GM12865 (cell line): ENCODE measurements at regions not wholly inside any gene's neighbourhood (a gene's known extent, or its start where the extent isn't known, plus 50 kb on each side); places are given as distances from the start of the nearest gene placed in this dataset.

Source experiments
- DNase-seq: peaks from one replicate; pipeline ENCODE4 v3.0.0; 2010; ENCODE audit warnings: low read depth
- H3K4me3 ChIP-seq: 2 replicates; pipeline ENCODE4 v1.5.1; 2011; ENCODE audit warnings: mild to moderate bottlenecking, low read depth, low read length, control low read depth
- TF ChIP-seq, protein P1 (sequence below): IDR thresholded peaks from 2 replicates; pipeline ENCODE4 v1.5.1; 2011; ENCODE audit warnings: low read length, control low read depth, low read depth, inconsistent platforms; ENCODE audit not compliant: insufficient read depth; ENCODE audit errors: missing control alignments

DNA sequence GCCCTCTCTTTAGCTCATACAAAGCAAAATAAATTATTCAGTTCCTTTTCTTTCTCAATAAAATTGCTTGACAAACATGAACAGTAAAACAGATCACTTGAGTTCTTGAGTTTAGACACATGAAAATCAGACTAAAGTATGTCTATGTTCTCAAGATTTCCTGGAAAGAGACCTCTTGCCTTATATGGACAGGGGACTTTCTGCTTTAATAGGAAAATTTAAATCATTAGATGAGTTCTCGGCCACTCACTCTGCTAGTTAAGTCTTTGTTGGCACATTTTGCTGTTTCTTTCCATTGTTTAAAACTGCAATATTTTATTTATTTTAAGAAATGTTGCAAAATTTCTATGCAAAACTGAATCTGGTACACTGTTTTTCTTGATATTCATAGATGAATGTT lies 207.8 kb downstream of the RND3 start:
- DNase-seq, result no peak
- H3K4me3 ChIP-seq, result no peak overlapping the region
- TF ChIP-seq, protein P1, sequence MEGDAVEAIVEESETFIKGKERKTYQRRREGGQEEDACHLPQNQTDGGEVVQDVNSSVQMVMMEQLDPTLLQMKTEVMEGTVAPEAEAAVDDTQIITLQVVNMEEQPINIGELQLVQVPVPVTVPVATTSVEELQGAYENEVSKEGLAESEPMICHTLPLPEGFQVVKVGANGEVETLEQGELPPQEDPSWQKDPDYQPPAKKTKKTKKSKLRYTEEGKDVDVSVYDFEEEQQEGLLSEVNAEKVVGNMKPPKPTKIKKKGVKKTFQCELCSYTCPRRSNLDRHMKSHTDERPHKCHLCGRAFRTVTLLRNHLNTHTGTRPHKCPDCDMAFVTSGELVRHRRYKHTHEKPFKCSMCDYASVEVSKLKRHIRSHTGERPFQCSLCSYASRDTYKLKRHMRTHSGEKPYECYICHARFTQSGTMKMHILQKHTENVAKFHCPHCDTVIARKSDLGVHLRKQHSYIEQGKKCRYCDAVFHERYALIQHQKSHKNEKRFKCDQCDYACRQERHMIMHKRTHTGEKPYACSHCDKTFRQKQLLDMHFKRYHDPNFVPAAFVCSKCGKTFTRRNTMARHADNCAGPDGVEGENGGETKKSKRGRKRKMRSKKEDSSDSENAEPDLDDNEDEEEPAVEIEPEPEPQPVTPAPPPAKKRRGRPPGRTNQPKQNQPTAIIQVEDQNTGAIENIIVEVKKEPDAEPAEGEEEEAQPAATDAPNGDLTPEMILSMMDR, result no peak

GRCh38 chr2:150276737-150277136 lies 210.7 kb downstream of the RND3 start:
- DNase-seq, result no peak
- H3K4me3 ChIP-seq, result no peak overlapping the region
- TF ChIP-seq, protein P1, result no peak

GRCh38 chr2:150274108-150274507 lies 213.4 kb downstream of the RND3 start:
- H3K4me3 ChIP-seq, result no peak overlapping the region
- no peak for DNase-seq
- TF ChIP-seq, protein P1, result no peak

DNA sequence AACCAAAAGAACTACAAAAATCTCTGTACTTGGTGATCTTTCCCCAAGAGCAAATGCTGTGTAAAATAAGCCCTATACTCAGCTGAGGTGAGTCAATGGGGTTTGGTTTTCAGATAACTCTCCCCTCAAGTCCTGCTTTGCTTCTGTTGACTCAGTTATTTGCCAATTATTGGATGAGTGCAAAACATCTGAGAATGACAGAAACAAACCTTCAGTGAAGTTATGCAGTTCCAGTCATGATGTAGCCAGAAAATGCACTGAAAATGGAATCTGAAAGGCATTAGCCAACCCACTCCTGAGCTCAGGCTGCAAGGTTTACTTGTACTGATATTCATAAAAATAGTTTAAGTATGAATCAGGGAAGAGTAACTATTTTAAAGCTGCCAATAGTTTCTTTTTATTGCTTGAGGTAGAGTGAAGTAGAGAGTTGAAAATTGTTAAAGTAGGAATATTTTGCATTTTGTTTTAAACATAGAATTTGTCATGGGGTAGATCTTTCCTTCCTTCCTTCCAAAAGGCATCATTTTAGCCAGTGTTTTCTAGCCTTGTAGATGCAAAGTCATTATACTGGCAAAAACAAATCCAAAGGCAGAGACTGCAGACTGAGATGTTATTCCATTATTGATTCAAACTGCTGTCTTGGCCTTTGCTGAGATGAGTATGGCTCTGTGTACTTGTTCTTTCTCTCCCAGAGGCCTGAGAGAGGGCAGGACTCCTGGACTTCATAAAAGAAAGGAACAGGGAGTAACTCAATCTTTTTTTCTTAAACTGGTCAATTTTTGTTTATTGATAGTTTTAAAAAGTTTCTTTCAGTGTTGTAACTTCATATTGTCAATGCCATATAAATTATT lies 215.3 kb downstream of the RND3 start:
- DNase-seq, result no peak
- TF ChIP-seq, protein P1, result no peak
- H3K4me3 ChIP-seq, result no peak overlapping the region

DNA sequence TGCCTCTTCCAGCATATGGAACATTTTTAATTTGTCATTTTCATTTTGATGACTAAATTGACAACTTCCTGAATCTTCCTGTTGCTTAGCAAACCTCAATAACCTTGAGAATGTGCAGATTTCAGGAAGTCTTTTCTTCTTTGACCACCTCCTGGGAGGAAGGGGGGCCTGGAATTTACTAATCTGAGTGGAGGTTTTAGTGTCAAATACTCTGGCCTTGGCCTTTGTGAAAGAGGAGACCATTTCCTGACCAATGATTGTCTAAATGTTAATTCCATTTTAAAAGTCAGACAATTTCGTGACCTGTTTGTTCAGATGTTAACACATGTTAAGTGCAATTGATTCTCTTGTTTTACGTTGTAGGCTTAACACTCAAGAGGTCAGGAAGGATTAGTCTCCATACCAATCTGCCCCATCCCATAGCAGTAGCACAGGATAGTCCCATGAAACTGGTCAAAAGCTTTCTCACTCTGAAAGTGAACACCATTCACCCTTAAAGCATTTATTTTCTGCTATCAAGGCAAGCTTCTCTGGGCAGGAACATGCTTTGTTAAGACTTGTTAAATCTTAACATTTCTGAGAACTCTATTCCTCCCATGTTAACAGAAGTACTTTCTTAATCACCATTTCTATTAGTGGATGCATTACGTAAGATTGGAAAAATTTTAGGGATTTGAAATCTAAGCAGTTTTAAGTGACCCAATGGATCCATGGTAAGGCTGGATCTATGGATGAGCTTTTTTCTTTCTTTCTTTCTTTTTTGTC lies 219.6 kb downstream of the RND3 start:
- no peak overlapping the region for H3K4me3 ChIP-seq
- TF ChIP-seq, protein P1, result no peak
- DNase-seq, result no peak

DNA sequence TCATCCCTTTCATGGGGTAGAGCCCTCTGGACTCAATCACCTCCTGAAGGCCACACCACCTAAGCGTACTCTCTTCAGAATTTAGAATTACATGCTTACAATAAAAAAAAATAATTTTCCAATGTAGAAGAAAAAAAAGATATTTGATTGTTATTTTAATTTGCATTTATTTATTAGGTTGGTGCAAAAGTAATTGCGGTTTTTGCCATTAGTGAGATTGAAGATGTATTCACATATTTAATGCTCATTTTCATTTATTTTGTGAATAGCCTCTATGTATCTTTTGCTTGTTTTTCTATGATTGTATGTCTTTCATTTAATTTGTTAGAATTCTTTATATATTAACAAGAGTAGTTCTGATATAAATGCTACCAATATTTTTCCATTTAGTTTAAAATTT lies 220.5 kb downstream of the RND3 start:
- TF ChIP-seq, protein P1, result no peak
- DNase-seq, result no peak
- no peak overlapping the region for H3K4me3 ChIP-seq
